Left ventricle myocardium inferior (tissue), 1 donor: ENCODE measurements at regions not wholly inside any gene's neighbourhood (a gene's known extent, or its start where the extent isn't known, plus 50 kb on each side); places are given as distances from the start of the nearest gene placed in this dataset.

Experiments used
- DNase-seq: peaks from one replicate; pipeline ENCODE4 v3.0.0-alpha.2; 2020
- H3K27ac ChIP-seq: fragments of 200-600 bp; replicated peaks from 2 replicates; pipeline ENCODE4 v1.8.0; 2021
- H3K27me3 ChIP-seq: fragments of 200-600 bp; 2 replicates; pipeline ENCODE4 v1.8.0; 2021; ENCODE audit warnings: low read depth
- H3K36me3 ChIP-seq: fragments of 200-600 bp; 2 replicates; pipeline ENCODE4 v1.8.0; 2021
- H3K4me1 ChIP-seq: fragments of 200-600 bp; 2 replicates; pipeline ENCODE4 v1.8.0; 2021
- H3K4me3 ChIP-seq: fragments of 200-600 bp; 2 replicates; pipeline ENCODE4 v1.8.0; 2021; ENCODE audit warnings: mild to moderate bottlenecking, moderate library complexity
- H3K9me3 ChIP-seq: fragments of 200-600 bp; replicated peaks from 2 replicates; pipeline ENCODE4 v1.8.0; 2021
- CTCF ChIP-seq: fragments of 200-600 bp; IDR thresholded peaks from 2 replicates; pipeline ENCODE4 v1.8.0; 2021; ENCODE audit warnings: antibody characterized with exemption, mild to moderate bottlenecking, borderline replicate concordance
- intact Hi-C: fragments of 100-400 bp; cut with micrococcal nuclease; formaldehyde crosslinking; loops from one replicate; pipeline ENCODE4 v1.11.0; 2022
- donor health status: DM: no; HTN: yes; CAD: no; lungs with severe emphysema.

- H3K4me3 ChIP-seq: peak overlapping the region; percentile 14
- H3K27ac ChIP-seq: no peak overlapping the region
- DNase-seq: no peak
- no peaks in the 10 kb centered on the region for H3K9me3 ChIP-seq
- TF ChIP-seq CTCF: no peak
- intact Hi-C loops: no loop called here
- peaks cover 100% of the 10 kb centered on the region for H3K27me3 ChIP-seq
- peaks cover 7% of the 10 kb centered on the region for H3K4me1 ChIP-seq
- H3K36me3 ChIP-seq: no peaks in the 10 kb centered on the region
Observed at GRCh38 chr1:38783640-38784229, 75.8 kb downstream of the RRAGC start.

GRCh38 chr1:38781872-38782617 is 77.5 kb downstream of the RRAGC start:
- DNase-seq: no peak
- Histone ChIP-seq H3K4me1 (peaks cover 7% of the 10 kb centered on the region), H3K9me3 (no peaks in the 10 kb centered on the region), H3K36me3 (no peaks in the 10 kb centered on the region), H3K4me3 (no peak overlapping the region), H3K27me3 (peaks cover 98% of the 10 kb centered on the region), H3K27ac (no peak overlapping the region)
- no peak for TF ChIP-seq CTCF
- intact Hi-C loops: no loop called here

- Histone ChIP-seq H3K36me3 (no peaks in the 10 kb centered on the region), H3K27me3 (peaks cover 97% of the 10 kb centered on the region), H3K27ac (no peak overlapping the region), H3K4me3 (no peak overlapping the region), H3K4me1 (peaks cover 7% of the 10 kb centered on the region), H3K9me3 (no peaks in the 10 kb centered on the region)
- intact Hi-C loops: no loop called here
- TF ChIP-seq CTCF: no peak
- DNase-seq: no peak
Observed at GRCh38 chr1:38780133-38780532, 79.4 kb downstream of the RRAGC start.

- TF ChIP-seq CTCF: no peak
- peaks cover 96% of the 10 kb centered on the region for H3K27me3 ChIP-seq
- DNase-seq: no peak
- no peak overlapping the region for H3K4me3 ChIP-seq
- no peaks in the 10 kb centered on the region for H3K9me3 ChIP-seq
- H3K36me3 ChIP-seq: no peaks in the 10 kb centered on the region
- peaks cover 7% of the 10 kb centered on the region for H3K4me1 ChIP-seq
- intact Hi-C loops: no loop called here
- no peak overlapping the region for H3K27ac ChIP-seq
Observed at GRCh38 chr1:38779491-38779890, 80.1 kb downstream of the RRAGC start.

- intact Hi-C loops: no loop called here
- Histone ChIP-seq H3K36me3 (no peaks in the 10 kb centered on the region), H3K27ac (no peak overlapping the region), H3K4me1 (peaks cover 2% of the 10 kb centered on the region), H3K4me3 (no peak overlapping the region), H3K9me3 (no peaks in the 10 kb centered on the region), H3K27me3 (peaks cover 86% of the 10 kb centered on the region)
- no peak for DNase-seq
- TF ChIP-seq CTCF: no peak
Observed at GRCh38 chr1:38778521-38778920, 81.1 kb downstream of the RRAGC start.
